NCI-H524 (cell line): ENCODE measurements at regions not wholly inside any gene's neighbourhood (a gene's known extent, or its start where the extent isn't known, plus 50 kb on each side); places are given as distances from the start of the nearest gene placed in this dataset.
"Not testable (repeated sequence)": the region's sequence is repeated elsewhere in the genome, so short reads cannot be mapped to it uniquely, and the experiment has no call there.

ENCODE experiments used
- DNase-seq, 2 experiments: peaks; one replicate each; lab custom pipeline; 2025; lab: John Stamatoyannopoulos, UW

GRCh38 chr6:60670036-60670435 lies 1616.0 kb downstream of the KHDRBS2 start:
- no peak for DNase-seq

GRCh38 chr6:60668428-60668827 lies 1617.6 kb downstream of the KHDRBS2 start:
- DNase-seq: no peak

GRCh38 chr6:60663199-60663598 lies 1622.8 kb downstream of the KHDRBS2 start:
- DNase-seq: not testable (repeated sequence)

GRCh38 chr6:60643870-60644269 lies 1642.2 kb downstream of the KHDRBS2 start:
- no peak for DNase-seq

GRCh38 chr6:60639185-60639584 lies 1646.8 kb downstream of the KHDRBS2 start:
- not testable (repeated sequence) for DNase-seq
